ENCODE measurements at regions not wholly inside any gene's neighbourhood (a gene's known extent, or its start where the extent isn't known, plus 50 kb on each side); places are given as distances from the start of the nearest gene placed in this dataset.

GRCh38 chr15:75107908-75108838 is 84.8 kb downstream of the PPCDC start (continued):
- TF ChIP-seq MZF1 (tag by site-specific recombination; IDR thresholded peaks at IDR 0.05; ENCODE audit: borderline replicate concordance) (no peak), BCL11B (tag by site-specific recombination; IDR thresholded peaks at IDR 0.05; ENCODE audit: low read depth) (no peak), TCF7L2 (IDR thresholded peaks at IDR 0.05; ENCODE audit: borderline replicate concordance, low read depth, low read length) (no peak), ZNF621 (tag by site-specific recombination; IDR thresholded peaks at IDR 0.05) (no peak), ZNF423 (tag by site-specific recombination; IDR thresholded peaks at IDR 0.05) (no peak), ZBTB20 (tag by site-specific recombination; IDR thresholded peaks at IDR 0.05) (peak; percentile 49; the same call in 1 of the 2 replicates), ZNF433 (tag by site-specific recombination; IDR thresholded peaks at IDR 0.05; ENCODE audit: low read depth) (no peak), ZNF501 (tag by site-specific recombination; IDR thresholded peaks at IDR 0.05) (no peak), ZNF335 (tag by site-specific recombination; conservative IDR thresholded peaks at IDR 0.05) (peak; percentile 59), CTCF (tag by site-specific recombination; IDR thresholded peaks at IDR 0.05) (no peak), ZNF37A (tag by site-specific recombination; IDR thresholded peaks at IDR 0.05) (no peak), SETDB1 (IDR thresholded peaks at IDR 0.05; ENCODE audit: insufficient read length, low read length) (no peak), ZNF837 (tag by site-specific recombination; IDR thresholded peaks at IDR 0.05) (no peak), ZNF776 (tag by site-specific recombination; IDR thresholded peaks at IDR 0.05; ENCODE audit: borderline replicate concordance) (no peak), ZNF350 (tag by site-specific recombination; IDR thresholded peaks at IDR 0.05) (no peak), GLI4 (tag by site-specific recombination; IDR thresholded peaks at IDR 0.05) (0 out of 2 replicates have a peak, but pooled peaks have one; percentile 34), ZNF146 (tag by site-specific recombination; IDR thresholded peaks at IDR 0.05) (no peak), ZNF175 (tag by site-specific recombination; IDR thresholded peaks at IDR 0.05) (no peak), ZNF610 (tag by site-specific recombination; IDR thresholded peaks at IDR 0.05; ENCODE audit: borderline replicate concordance) (no peak), ZNF404 (tag by site-specific recombination; IDR thresholded peaks at IDR 0.05) (no peak), ZNF133 (tag by site-specific recombination; IDR thresholded peaks at IDR 0.05) (0 out of 2 replicates have a peak, but pooled peaks have one; percentile 11), ZNF514 (tag by site-specific recombination; IDR thresholded peaks at IDR 0.05) (no peak), ZIC2 (tag by site-specific recombination; IDR thresholded peaks at IDR 0.05) (0 out of 2 replicates have a peak, but pooled peaks have one; percentile 26), ZNF654 (tag by site-specific recombination; IDR thresholded peaks at IDR 0.05; ENCODE audit: low read depth) (no peak)
- TF ChIP-seq, protein P1, sequence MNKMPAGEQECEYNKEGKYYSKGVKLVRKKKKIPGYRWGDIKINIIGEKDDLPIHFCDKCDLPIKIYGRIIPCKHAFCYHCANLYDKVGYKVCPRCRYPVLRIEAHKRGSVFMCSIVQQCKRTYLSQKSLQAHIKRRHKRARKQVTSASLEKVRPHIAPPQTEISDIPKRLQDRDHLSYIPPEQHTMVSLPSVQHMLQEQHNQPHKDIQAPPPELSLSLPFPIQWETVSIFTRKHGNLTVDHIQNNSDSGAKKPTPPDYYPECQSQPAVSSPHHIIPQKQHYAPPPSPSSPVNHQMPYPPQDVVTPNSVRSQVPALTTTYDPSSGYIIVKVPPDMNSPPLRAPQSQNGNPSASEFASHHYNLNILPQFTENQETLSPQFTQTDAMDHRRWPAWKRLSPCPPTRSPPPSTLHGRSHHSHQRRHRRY (tag by site-specific recombination; IDR thresholded peaks at IDR 0.05) = no peak
- TF ChIP-seq, protein P2, sequence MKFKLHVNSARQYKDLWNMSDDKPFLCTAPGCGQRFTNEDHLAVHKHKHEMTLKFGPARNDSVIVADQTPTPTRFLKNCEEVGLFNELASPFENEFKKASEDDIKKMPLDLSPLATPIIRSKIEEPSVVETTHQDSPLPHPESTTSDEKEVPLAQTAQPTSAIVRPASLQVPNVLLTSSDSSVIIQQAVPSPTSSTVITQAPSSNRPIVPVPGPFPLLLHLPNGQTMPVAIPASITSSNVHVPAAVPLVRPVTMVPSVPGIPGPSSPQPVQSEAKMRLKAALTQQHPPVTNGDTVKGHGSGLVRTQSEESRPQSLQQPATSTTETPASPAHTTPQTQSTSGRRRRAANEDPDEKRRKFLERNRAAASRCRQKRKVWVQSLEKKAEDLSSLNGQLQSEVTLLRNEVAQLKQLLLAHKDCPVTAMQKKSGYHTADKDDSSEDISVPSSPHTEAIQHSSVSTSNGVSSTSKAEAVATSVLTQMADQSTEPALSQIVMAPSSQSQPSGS (tag by site-specific recombination; IDR thresholded peaks at IDR 0.05; ENCODE audit: low read depth) = peak; percentile 93
- TF ChIP-seq, protein P3, sequence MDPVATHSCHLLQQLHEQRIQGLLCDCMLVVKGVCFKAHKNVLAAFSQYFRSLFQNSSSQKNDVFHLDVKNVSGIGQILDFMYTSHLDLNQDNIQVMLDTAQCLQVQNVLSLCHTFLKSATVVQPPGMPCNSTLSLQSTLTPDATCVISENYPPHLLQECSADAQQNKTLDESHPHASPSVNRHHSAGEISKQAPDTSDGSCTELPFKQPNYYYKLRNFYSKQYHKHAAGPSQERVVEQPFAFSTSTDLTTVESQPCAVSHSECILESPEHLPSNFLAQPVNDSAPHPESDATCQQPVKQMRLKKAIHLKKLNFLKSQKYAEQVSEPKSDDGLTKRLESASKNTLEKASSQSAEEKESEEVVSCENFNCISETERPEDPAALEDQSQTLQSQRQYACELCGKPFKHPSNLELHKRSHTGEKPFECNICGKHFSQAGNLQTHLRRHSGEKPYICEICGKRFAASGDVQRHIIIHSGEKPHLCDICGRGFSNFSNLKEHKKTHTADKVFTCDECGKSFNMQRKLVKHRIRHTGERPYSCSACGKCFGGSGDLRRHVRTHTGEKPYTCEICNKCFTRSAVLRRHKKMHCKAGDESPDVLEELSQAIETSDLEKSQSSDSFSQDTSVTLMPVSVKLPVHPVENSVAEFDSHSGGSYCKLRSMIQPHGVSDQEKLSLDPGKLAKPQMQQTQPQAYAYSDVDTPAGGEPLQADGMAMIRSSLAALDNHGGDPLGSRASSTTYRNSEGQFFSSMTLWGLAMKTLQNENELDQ (tag by site-specific recombination; IDR thresholded peaks at IDR 0.05; ENCODE audit: low read depth) = no peak
- TF ChIP-seq, protein P4, sequence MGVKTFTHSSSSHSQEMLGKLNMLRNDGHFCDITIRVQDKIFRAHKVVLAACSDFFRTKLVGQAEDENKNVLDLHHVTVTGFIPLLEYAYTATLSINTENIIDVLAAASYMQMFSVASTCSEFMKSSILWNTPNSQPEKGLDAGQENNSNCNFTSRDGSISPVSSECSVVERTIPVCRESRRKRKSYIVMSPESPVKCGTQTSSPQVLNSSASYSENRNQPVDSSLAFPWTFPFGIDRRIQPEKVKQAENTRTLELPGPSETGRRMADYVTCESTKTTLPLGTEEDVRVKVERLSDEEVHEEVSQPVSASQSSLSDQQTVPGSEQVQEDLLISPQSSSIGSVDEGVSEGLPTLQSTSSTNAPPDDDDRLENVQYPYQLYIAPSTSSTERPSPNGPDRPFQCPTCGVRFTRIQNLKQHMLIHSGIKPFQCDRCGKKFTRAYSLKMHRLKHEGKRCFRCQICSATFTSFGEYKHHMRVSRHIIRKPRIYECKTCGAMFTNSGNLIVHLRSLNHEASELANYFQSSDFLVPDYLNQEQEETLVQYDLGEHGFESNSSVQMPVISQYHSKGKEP (tag by site-specific recombination; IDR thresholded peaks at IDR 0.05) = no peak
- TF ChIP-seq, protein P5, sequence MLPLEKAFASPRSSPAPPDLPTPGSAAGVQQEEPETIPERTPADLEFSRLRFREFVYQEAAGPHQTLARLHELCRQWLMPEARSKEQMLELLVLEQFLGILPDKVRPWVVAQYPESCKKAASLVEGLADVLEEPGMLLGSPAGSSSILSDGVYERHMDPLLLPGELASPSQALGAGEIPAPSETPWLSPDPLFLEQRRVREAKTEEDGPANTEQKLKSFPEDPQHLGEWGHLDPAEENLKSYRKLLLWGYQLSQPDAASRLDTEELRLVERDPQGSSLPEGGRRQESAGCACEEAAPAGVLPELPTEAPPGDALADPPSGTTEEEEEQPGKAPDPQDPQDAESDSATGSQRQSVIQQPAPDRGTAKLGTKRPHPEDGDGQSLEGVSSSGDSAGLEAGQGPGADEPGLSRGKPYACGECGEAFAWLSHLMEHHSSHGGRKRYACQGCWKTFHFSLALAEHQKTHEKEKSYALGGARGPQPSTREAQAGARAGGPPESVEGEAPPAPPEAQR (tag by site-specific recombination; IDR thresholded peaks at IDR 0.05) = no peak
